ENCODE measurements at regions not wholly inside any gene's neighbourhood (a gene's known extent, or its start where the extent isn't known, plus 50 kb on each side); places are given as distances from the start of the nearest gene placed in this dataset.

GRCh38 chr4:28639747-28640146 lies 1779.1 kb downstream of the STIM2 start:
- TF ChIP-seq SUZ12 (IDR thresholded peaks at IDR 0.05) (no peak), BHLHE40 (IDR thresholded peaks at IDR 0.05; ENCODE audit: borderline replicate concordance) (no peak), TARDBP (IDR thresholded peaks at IDR 0.05) (no peak), FOXM1 (IDR thresholded peaks at IDR 0.05; ENCODE audit: borderline replicate concordance) (no peak), NFRKB (IDR thresholded peaks at IDR 0.05) (no peak), SP1 (IDR thresholded peaks at IDR 0.05) (no peak), FOXA1 (IDR thresholded peaks at IDR 0.05) (no peak), ARNT (IDR thresholded peaks at IDR 0.05) (no peak)

Measured in HEK293T (cell line).